K562 (cell line): ENCODE measurements at regions not wholly inside any gene's neighbourhood (a gene's known extent, or its start where the extent isn't known, plus 50 kb on each side); places are given as distances from the start of the nearest gene placed in this dataset.

Experiments used
- ATAC-seq: fragments of 200-7000 bp; cut with Tn5 transposase; 3 replicates; pipeline ENCODE4 v1.9.1; 2020; ENCODE audit warnings: moderate library complexity
- BruUV-seq: library from RNA; stranded (reverse); fragments of 400-500 nt; replicated peaks from 2 replicates; lab custom pipeline; 2021; lab: Mats Ljungman, UMichigan
- CTCF ChIA-PET: fragments of 300-600 bp; formaldehyde crosslinking; extraction: SDS; loops from one replicate; lab custom pipeline; 2021; ENCODE audit warnings: low intra/inter-chr PET ratio; lab: Yijun Ruan, JAX
- POLR2A ChIA-PET: fragments of 300-600, 350-650 bp; sonication (Branson Sonifier 250); formaldehyde crosslinking; extraction: SDS; loops from one replicate; lab custom pipeline; 2021; ENCODE audit warnings: antibody characterized with exemption, inconsistent platforms; lab: Yijun Ruan, JAX
- DNase-seq, 4 experiments: peaks; one replicate each; pipeline versions ENCODE4 v3.0.0 to v3.0.0-alpha.2; 2011 to 2018; ENCODE audit warnings: low spot score in 3 of 4, mixed read lengths in 3 of 4; ENCODE audit errors: extremely low read depth in 1 of 4
- FAIRE-seq: peaks from 2 replicates; lab custom pipeline; 2011; peaks lifted over from hg19 to GRCh38; lab: Jason Lieb, UNC
- H2AFZ ChIP-seq: 2 replicates; pipeline ENCODE4 v1.6.0; 2011; ENCODE audit warnings: low read depth, low read length, control low read depth, inconsistent platforms
- H3K27ac ChIP-seq: fragments of 200-600 bp; 3 replicates; pipeline ENCODE4 v1.8.0; 2011; ENCODE audit warnings: low read depth, mild to moderate bottlenecking, control low read depth, inconsistent platforms, low read length, moderate library complexity, mixed read lengths; ENCODE audit errors: extremely low read depth
- H3K27me3 ChIP-seq, 2 experiments: fragments of 300-600 bp in 1 of 2; 2 replicates in 1 of 2; 3 replicates in 1 of 2; pipeline versions ENCODE4 v1.6.0 to v1.8.0; 2011; ENCODE audit warnings: inconsistent platforms in 2 of 2, low read length in 2 of 2, mild to moderate bottlenecking in 1 of 2, mixed read lengths in 1 of 2, moderate library complexity in 1 of 2; ENCODE audit not compliant: control insufficient read depth in 2 of 2, insufficient read depth in 2 of 2
- H3K36me3 ChIP-seq: fragments of 300-600 bp; 3 replicates; pipeline ENCODE4 v1.8.0; 2011; ENCODE audit warnings: mild to moderate bottlenecking, low read length, inconsistent platforms; ENCODE audit not compliant: control insufficient read depth, insufficient read depth
- H3K4me1 ChIP-seq, 2 experiments: fragments of 200-600 bp in 1 of 2; replicated peaks in 1 of 2; 2 replicates in 1 of 2; 3 replicates in 1 of 2; pipeline versions ENCODE4 v1.5.1 to v1.8.0; 2011; ENCODE audit warnings: inconsistent platforms in 2 of 2, low read length in 2 of 2, mild to moderate bottlenecking in 1 of 2, mixed read lengths in 1 of 2, moderate library complexity in 1 of 2; ENCODE audit not compliant: control insufficient read depth in 2 of 2, insufficient read depth in 2 of 2
- H3K4me2 ChIP-seq: 2 replicates; pipeline ENCODE4 v1.6.1; 2011; ENCODE audit warnings: low read length, control low read depth, inconsistent platforms, mixed read lengths; ENCODE audit not compliant: insufficient read depth
- H3K4me3 ChIP-seq: fragments of 200-600 bp; sonication (generic), shearing (Covaris generic); 2 replicates; pipeline ENCODE4 v1.5.1; 2016; ENCODE audit warnings: control low read depth, inconsistent platforms
- H3K79me2 ChIP-seq: fragments of 200-600 bp; 3 replicates; pipeline ENCODE4 v1.8.0; 2011; ENCODE audit warnings: low read length, inconsistent platforms; ENCODE audit not compliant: control insufficient read depth, insufficient read depth
- H3K9ac ChIP-seq, 2 experiments: 2 replicates each; pipeline versions ENCODE4 v1.6.0 to v1.6.1; 2011; ENCODE audit warnings: low read depth in 2 of 2, low read length in 2 of 2, control low read depth in 1 of 2, inconsistent platforms in 1 of 2, mild to moderate bottlenecking in 1 of 2, mixed read lengths in 1 of 2; ENCODE audit not compliant: insufficient read depth in 1 of 2
- H3K9me1 ChIP-seq: one replicate; pipeline ENCODE4 v1.6.0; 2011; ENCODE audit warnings: inconsistent platforms, mild to moderate bottlenecking, low read length, moderate library complexity; ENCODE audit not compliant: control insufficient read depth, insufficient read depth
- H3K9me3 ChIP-seq: replicated peaks from 2 replicates; pipeline ENCODE4 v1.5.1; 2011; ENCODE audit warnings: low read depth, low read length, inconsistent platforms; ENCODE audit not compliant: control insufficient read depth, insufficient read depth
- H4K20me1 ChIP-seq: replicated peaks from 2 replicates; pipeline ENCODE4 v1.6.1; 2011; ENCODE audit warnings: low read length, inconsistent platforms, mixed read lengths; ENCODE audit not compliant: control insufficient read depth, insufficient read depth
- GATAD2B ChIP-seq: fragments of 450-650 bp; IDR thresholded peaks from 2 replicates; pipeline ENCODE4 v1.6.1; 2017; ENCODE audit warnings: mild to moderate bottlenecking, borderline replicate concordance
- KLF13 ChIP-seq: fragments of 450-650 bp; IDR thresholded peaks from 2 replicates; pipeline ENCODE4 v1.6.1; 2016; ENCODE audit warnings: missing genetic modification characterization, low read depth, mild to moderate bottlenecking, missing compliant biosample characterization, moderate library complexity, borderline replicate concordance
- PHB ChIP-seq: fragments of 250-450 bp; sonication (Bioruptor Pico); IDR thresholded peaks from 2 replicates; pipeline ENCODE4 v1.5.0; 2021
- U2AF1 ChIP-seq: fragments of 200-400 bp; formaldehyde crosslinking; optimal IDR thresholded peaks from 2 replicates; pipeline ENCODE3; 2017; ENCODE audit warnings: mild to moderate bottlenecking, low read depth, low read length, moderate library complexity
- USF1 ChIP-seq: sonication (generic); formaldehyde crosslinking; IDR thresholded peaks from 2 replicates; pipeline ENCODE4 v1.9.0; 2022; ENCODE audit warnings: mild to moderate bottlenecking, missing genetic modification reagents
- WGBS: fragments of 100-300 bp; shearing (Covaris generic); methylation state at CpG from one replicate; pipeline ENCODE4 v1.1.6; 2016; ENCODE audit warnings: low coverage, mixed read lengths; ENCODE audit not compliant: insufficient coverage; ENCODE audit errors: missing lambda C conversion rate; 5-methylcytosine and 5-hydroxymethylcytosine counted together
- in situ Hi-C: fragments of 300-500 bp; cut with MboI; formaldehyde crosslinking; loops from 4 replicates; pipeline ENCODE4 v1.15.0; 2018; ENCODE audit warnings: inconsistent platforms, mixed read lengths
- intact Hi-C: fragments of 100-400 bp; cut with micrococcal nuclease; formaldehyde crosslinking; loops from 2 replicates; pipeline ENCODE4 v1.14.2; 2022
- TF ChIP-seq, protein P1 (sequence below): fragments of 450-650 bp; formaldehyde crosslinking; conservative IDR thresholded peaks from 2 replicates; pipeline ENCODE4 v1.4.0; 2022; ENCODE audit warnings: mild to moderate bottlenecking, missing genetic modification characterization
- TF ChIP-seq, protein P2 (sequence below): IDR thresholded peaks from 3 replicates; pipeline ENCODE4 v1.6.1; 2011; ENCODE audit warnings: borderline replicate concordance, mild to moderate bottlenecking, moderate library complexity; ENCODE audit not compliant: insufficient read length; ENCODE audit errors: extremely low read depth

DNA sequence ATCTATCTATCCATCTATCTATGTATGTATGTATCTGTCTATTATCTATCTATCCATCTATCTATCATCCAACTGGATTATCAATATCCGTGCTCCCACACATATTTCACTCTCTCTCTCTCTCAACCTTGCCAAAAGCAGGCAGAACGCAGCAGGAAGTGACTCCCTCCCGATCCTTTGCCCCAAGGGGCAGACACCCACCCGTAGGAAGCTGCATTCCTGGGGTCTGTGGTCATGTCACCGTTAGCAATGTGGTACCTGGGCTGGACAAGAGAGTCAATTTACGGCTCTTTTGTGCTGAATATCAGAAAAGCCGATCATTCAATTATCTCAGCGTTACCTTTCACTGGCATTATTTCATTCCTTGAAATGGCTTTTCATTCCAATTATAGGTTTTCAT is 119.6 kb upstream of the PPP2R3B start (continued):
- TF ChIP-seq GATAD2B (no peak), USF1 (CRISPR knock-in tag) (no peak), PHB (no peak), KLF13 (tag) (no peak)
- TF ChIP-seq, protein P1, sequence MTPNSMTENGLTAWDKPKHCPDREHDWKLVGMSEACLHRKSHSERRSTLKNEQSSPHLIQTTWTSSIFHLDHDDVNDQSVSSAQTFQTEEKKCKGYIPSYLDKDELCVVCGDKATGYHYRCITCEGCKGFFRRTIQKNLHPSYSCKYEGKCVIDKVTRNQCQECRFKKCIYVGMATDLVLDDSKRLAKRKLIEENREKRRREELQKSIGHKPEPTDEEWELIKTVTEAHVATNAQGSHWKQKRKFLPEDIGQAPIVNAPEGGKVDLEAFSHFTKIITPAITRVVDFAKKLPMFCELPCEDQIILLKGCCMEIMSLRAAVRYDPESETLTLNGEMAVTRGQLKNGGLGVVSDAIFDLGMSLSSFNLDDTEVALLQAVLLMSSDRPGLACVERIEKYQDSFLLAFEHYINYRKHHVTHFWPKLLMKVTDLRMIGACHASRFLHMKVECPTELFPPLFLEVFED (CRISPR knock-in tag): no peak
- TF ChIP-seq, protein P2, sequence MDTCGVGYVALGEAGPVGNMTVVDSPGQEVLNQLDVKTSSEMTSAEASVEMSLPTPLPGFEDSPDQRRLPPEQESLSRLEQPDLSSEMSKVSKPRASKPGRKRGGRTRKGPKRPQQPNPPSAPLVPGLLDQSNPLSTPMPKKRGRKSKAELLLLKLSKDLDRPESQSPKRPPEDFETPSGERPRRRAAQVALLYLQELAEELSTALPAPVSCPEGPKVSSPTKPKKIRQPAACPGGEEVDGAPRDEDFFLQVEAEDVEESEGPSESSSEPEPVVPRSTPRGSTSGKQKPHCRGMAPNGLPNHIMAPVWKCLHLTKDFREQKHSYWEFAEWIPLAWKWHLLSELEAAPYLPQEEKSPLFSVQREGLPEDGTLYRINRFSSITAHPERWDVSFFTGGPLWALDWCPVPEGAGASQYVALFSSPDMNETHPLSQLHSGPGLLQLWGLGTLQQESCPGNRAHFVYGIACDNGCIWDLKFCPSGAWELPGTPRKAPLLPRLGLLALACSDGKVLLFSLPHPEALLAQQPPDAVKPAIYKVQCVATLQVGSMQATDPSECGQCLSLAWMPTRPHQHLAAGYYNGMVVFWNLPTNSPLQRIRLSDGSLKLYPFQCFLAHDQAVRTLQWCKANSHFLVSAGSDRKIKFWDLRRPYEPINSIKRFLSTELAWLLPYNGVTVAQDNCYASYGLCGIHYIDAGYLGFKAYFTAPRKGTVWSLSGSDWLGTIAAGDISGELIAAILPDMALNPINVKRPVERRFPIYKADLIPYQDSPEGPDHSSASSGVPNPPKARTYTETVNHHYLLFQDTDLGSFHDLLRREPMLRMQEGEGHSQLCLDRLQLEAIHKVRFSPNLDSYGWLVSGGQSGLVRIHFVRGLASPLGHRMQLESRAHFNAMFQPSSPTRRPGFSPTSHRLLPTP: no peak

DNA sequence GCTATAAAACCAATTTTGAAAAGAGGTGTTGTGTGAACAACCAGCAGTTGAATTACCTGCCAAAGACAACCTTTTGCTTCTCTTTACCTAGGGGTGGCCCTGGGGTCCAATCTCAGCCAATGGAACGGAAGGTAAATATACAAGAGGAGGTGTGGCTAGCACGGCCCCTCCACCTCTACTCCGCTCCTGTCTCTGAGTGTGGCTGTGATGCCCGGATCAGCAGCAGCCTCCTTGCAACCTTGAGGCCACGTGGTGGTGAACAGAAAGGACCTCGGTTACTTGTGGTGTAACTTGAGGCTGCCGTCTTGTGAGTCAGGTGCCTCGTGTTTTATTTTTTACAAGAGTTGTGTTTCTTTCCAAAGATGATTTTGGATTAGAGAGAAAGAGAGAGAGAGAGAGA is 121.5 kb upstream of the PPP2R3B start:
- Histone ChIP-seq H3K36me3 (no peaks in the 10 kb centered on the region), H3K4me3 (no peak overlapping the region), H3K4me2 (no peak overlapping the region), H3K9ac (no peak overlapping the region), H4K20me1 (no peaks in the 10 kb centered on the region), H3K9me1 (no peaks in the 10 kb centered on the region), H2AFZ (no peak overlapping the region), H3K9me3 (no peaks in the 10 kb centered on the region), H3K4me1 (no peaks in the 10 kb centered on the region), H3K27me3 (no peaks in the 10 kb centered on the region), H3K79me2 (no peaks in the 10 kb centered on the region), H3K27ac (no peak overlapping the region)
- intact Hi-C loops: no loop called here
- DNase-seq: no peak
- BruUV-seq: no TSS peak
- no peak for FAIRE-seq
- WGBS: 2% methylated on average over 8 of the region's 8 CpGs
- ATAC-seq: no peak
- TF ChIP-seq U2AF1: no peak
- ChIA-PET CTCF (no interaction called here), POLR2A (no interaction called here)
- in situ Hi-C loops: no loop called here
